ENCODE measurements at regions not wholly inside any gene's neighbourhood (a gene's known extent, or its start where the extent isn't known, plus 50 kb on each side); places are given as distances from the start of the nearest gene placed in this dataset.

- TF ChIP-seq CTCF (IDR thresholded peaks at IDR 0.05; ENCODE audit: borderline replicate concordance, extremely low read depth, low read length, poor library complexity, severe bottlenecking) (no peak), EZH2 (IDR thresholded peaks at IDR 0.05; ENCODE audit: borderline replicate concordance, low read depth, low read length, severe bottlenecking) (no peak)
Measured at GRCh38 chr7:120131096-120131839, 141.7 kb upstream of the KCND2 start.

Measured in DND-41 (cell line).